ENCODE measurements at regions not wholly inside any gene's neighbourhood (a gene's known extent, or its start where the extent isn't known, plus 50 kb on each side); places are given as distances from the start of the nearest gene placed in this dataset.

GRCh38 chr2:11054783-11055678 lies 100.2 kb upstream of the SLC66A3 start:
- H3F3A ChIP-seq (replicated peaks; ENCODE audit: low read depth), result no peaks in the 10 kb centered on the region
- H3K4me3 ChIP-seq, result no peak overlapping the region
- no peak overlapping the region for H3K4me2 ChIP-seq
- Mint-ChIP-seq H3K4me1 (no peaks in the 10 kb centered on the region), H3K36me3 (ENCODE audit: low read depth) (no peaks in the 10 kb centered on the region), H3K27me3 (ENCODE audit: insufficient read depth, low read depth, poor library complexity) (peaks cover 8% of the 10 kb centered on the region), H3K9me3 (no peaks in the 10 kb centered on the region), H3K4me3 (no peak overlapping the region), H3K27ac (no peak overlapping the region; the same call in 1 of the 2 replicates)
- H3K4me1 ChIP-seq (ENCODE audit: insufficient read depth), result no peaks in the 10 kb centered on the region
- DNase-seq (ENCODE audit: low spot score) (no peak), ATAC-seq (no peak)
- H3K36me3 ChIP-seq (ENCODE audit: insufficient read depth), result no peaks in the 10 kb centered on the region
- no peaks in the 10 kb centered on the region for H3K9me2 ChIP-seq (ENCODE audit: insufficient read depth)
- H3K27ac ChIP-seq (ENCODE audit: low read depth), result no peak overlapping the region
- no peaks in the 10 kb centered on the region for H3K79me2 ChIP-seq (replicated peaks; ENCODE audit: insufficient read depth)
- H3K27me3 ChIP-seq (ENCODE audit: insufficient read depth), result no peaks in the 10 kb centered on the region
- H2AFZ ChIP-seq, result no peak overlapping the region
- TF ChIP-seq ETS1 (IDR thresholded peaks at IDR 0.05) (no peak), CREB1 (CRISPR knock-in tag; IDR thresholded peaks at IDR 0.05; ENCODE audit: low read depth) (no peak), JUNB (IDR thresholded peaks at IDR 0.05; ENCODE audit: unreplicated experiment) (no peak), EZH2phosphoT487 (IDR thresholded peaks at IDR 0.05; ENCODE audit: unreplicated experiment) (no peak), NANOG (IDR thresholded peaks at IDR 0.05; ENCODE audit: borderline replicate concordance) (no peak), EZH2 (IDR thresholded peaks at IDR 0.05; ENCODE audit: low read depth, unreplicated experiment) (no peak), ZNF462 (CRISPR knock-in tag; IDR thresholded peaks at IDR 0.05) (no peak), STAT1 (IDR thresholded peaks at IDR 0.05; ENCODE audit: unreplicated experiment) (no peak), REST (IDR thresholded peaks at IDR 0.05; ENCODE audit: unreplicated experiment) (no peak), CTCF (conservative IDR thresholded peaks at IDR 0.05; ENCODE audit: low read depth in 2 of 2) (no peak), ZNF331 (CRISPR knock-in tag; IDR thresholded peaks at IDR 0.05; ENCODE audit: low read depth) (no peak), POLR2AphosphoS5 (IDR thresholded peaks at IDR 0.05; ENCODE audit: low read depth) (no peak), ZNF114 (CRISPR knock-in tag; IDR thresholded peaks at IDR 0.05) (no peak)
- H4K20me1 ChIP-seq (replicated peaks; ENCODE audit: insufficient read depth), result no peaks in the 10 kb centered on the region

Data from GM23338 (cell line).